ENCODE measurements at regions not wholly inside any gene's neighbourhood (a gene's known extent, or its start where the extent isn't known, plus 50 kb on each side); places are given as distances from the start of the nearest gene placed in this dataset.

DNA sequence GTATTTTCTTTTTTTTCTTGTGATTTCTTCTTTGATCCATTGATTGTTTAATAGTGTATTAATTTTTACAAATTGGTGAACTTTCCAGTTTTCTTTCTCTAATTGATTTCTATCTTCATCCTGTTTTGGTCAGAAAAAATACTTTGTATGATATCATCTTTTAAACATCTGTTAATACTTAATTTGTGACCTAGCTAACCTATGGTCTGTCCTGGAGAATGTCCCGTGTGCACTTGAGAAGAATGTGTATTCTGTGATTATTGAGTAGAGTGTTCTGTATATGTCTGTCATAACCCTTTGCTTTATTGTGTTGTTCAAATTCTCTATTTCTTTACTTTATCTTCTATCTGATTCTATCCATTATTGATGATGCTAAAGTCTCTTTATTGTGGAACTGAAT lies 65.8 kb upstream of the ZEB1 start:
- TF ChIP-seq CTCF (IDR thresholded peaks at IDR 0.05; ENCODE audit: extremely low read depth, missing control alignments) = no peak
- DNase-seq (ENCODE audit: low spot score) = no peak

GRCh38 chr10:31261511-31262311 lies 57.3 kb upstream of the ZEB1 start:
- no peak for DNase-seq (ENCODE audit: low spot score)
- TF ChIP-seq CTCF (IDR thresholded peaks at IDR 0.05; ENCODE audit: extremely low read depth, missing control alignments) = no peak

DNA sequence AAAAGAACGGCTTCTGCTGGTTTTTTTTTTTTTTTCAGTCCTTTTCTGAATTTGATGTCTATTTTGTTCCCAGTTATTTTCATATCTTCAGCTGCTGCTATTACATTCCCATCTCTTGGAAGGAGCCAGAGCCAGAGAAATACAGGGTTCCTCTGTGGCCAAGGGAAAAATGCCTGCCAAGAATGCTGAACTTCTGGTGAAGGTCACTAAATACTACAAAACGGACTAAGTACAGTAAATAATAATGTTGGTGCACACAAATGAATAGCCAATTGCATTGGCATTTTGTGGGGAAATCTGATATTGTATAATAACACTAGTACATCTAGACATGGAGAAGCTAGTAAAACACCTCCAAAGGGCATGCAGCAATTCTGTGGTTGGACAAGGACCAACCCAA lies 56.3 kb upstream of the ZEB1 start:
- TF ChIP-seq CTCF (IDR thresholded peaks at IDR 0.05; ENCODE audit: extremely low read depth, missing control alignments) = no peak
- DNase-seq (ENCODE audit: low spot score) = no peak

DNA sequence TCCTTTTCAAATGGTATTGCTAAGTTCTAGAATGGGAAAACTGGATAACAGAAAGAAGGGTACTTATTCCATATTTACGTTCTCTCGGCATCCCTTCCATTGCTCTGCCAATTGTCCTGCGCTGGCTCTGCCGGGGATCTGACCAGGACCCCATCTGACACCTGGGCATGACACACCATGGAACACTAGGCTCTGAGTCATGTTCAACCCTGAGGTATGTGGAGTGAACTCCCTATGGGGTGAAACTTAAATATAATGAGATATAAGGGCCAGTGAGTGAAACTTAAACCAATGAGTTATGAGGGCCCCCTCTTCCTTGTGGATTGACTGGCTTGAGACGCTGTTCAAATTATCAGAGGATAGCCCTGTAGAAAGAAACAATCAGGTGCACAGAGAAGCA lies 55.1 kb upstream of the ZEB1 start:
- no peak for TF ChIP-seq CTCF (IDR thresholded peaks at IDR 0.05; ENCODE audit: extremely low read depth, missing control alignments)
- DNase-seq (ENCODE audit: low spot score) = no peak

DNA sequence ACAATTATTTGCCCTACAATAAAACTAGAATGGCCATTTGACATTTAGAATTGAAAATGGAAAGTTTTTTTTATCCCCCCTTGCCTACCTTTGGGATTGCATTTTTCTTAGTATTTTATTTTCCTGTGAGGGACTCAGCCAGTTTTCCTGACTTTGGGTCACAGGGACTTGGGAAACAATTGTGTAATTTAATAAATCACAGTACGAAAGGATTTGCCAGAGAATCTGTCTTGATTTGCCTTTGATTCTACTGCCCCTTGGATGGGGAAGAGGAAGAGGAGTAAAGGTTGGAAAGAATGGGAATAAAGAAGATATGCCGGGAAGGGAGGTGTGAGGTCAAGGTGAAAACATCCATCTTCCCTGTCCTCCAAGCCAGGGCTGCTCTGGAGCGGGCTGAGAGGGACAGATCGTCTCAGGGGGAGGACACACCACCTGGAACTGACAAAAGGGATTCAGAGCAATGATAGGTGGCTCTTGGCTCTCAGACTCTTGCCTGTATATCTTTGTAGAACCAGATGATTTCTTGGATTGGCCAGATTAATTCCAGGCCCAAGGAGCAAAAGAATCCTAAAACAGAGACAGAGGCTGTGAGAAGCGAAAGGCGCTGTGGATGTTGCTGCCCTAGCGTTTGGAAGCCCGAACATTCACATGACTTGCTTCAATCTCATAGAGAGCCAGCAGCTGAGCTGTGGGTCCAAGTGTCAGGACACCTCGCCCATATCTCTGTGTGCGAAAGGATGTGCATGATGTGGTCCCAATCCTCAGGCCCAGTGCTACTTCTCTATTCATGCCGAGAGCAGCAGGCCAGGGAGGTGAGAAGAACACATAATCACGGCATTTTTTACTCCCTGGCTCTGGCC lies 50.3 kb upstream of the ZEB1 start:
- no peak for DNase-seq (ENCODE audit: low spot score)
- no peak for TF ChIP-seq CTCF (IDR thresholded peaks at IDR 0.05; ENCODE audit: extremely low read depth, missing control alignments)

All from GM20000 (cell line).